ENCODE measurements at regions not wholly inside any gene's neighbourhood (a gene's known extent, or its start where the extent isn't known, plus 50 kb on each side); places are given as distances from the start of the nearest gene placed in this dataset.

GRCh38 chr9:90090997-90091396 is 486.2 kb downstream of the GADD45G start:
- H3K9me3 Mint-ChIP-seq (ENCODE audit: low read depth), result no peaks in the 10 kb centered on the region

DNA sequence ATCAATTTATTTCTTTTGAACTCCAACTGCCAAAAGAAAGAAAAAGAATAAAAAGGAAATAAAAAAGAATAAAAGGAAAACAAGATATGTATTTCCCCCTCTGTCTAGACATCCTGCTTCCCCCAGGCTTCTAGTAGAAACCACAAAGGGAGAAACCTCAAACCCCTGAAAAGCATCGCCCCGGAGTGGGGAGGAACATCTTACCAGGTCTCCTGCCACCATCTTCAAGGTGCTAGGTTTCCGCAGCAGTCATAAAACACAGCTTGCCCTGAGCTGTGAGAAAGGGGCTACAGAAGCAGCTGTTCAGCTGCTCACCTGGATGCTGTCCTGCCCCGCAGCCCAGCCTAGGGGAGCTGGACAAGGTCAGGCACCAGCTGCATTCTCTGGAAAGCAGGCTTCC is 487.7 kb downstream of the GADD45G start:
- Mint-ChIP-seq H3K27ac (no peak overlapping the region), H3K27me3 (peaks cover 32% of the 10 kb centered on the region), H3K9me3 (ENCODE audit: low read depth) (no peaks in the 10 kb centered on the region), H3K4me1 (ENCODE audit: low read depth) (peaks cover 4% of the 10 kb centered on the region), H3K36me3 (ENCODE audit: insufficient read depth) (no peaks in the 10 kb centered on the region), H3K4me3 (ENCODE audit: low read depth) (no peak overlapping the region)
- no peak for DNase-seq (ENCODE audit: low spot score, unreplicated experiment)
- no peak for TF ChIP-seq CTCF (IDR thresholded peaks at IDR 0.05; ENCODE audit: unreplicated experiment)

More at GRCh38 chr9:90090997-90091396, 486.2 kb downstream of the GADD45G start:
- Mint-ChIP-seq H3K36me3 (ENCODE audit: insufficient read depth) (no peaks in the 10 kb centered on the region), H3K4me3 (ENCODE audit: low read depth) (no peak overlapping the region), H3K27me3 (peaks cover 24% of the 10 kb centered on the region), H3K27ac (no peak overlapping the region), H3K4me1 (ENCODE audit: low read depth) (peaks cover 4% of the 10 kb centered on the region)
- TF ChIP-seq CTCF (IDR thresholded peaks at IDR 0.05; ENCODE audit: unreplicated experiment), result no peak
- DNase-seq (ENCODE audit: low spot score, unreplicated experiment), result no peak

GRCh38 chr9:90095682-90096081 is 490.9 kb downstream of the GADD45G start:
- peaks cover 4% of the 10 kb centered on the region for H3K4me1 Mint-ChIP-seq (ENCODE audit: low read depth)
- no peak overlapping the region for H3K27ac Mint-ChIP-seq
- no peaks in the 10 kb centered on the region for H3K9me3 Mint-ChIP-seq (ENCODE audit: low read depth)
- no peak for DNase-seq (ENCODE audit: low spot score, unreplicated experiment)
- peaks cover 26% of the 10 kb centered on the region for H3K27me3 Mint-ChIP-seq
- H3K4me3 Mint-ChIP-seq (ENCODE audit: low read depth), result no peak overlapping the region
- no peak for TF ChIP-seq CTCF (IDR thresholded peaks at IDR 0.05; ENCODE audit: unreplicated experiment)
- no peaks in the 10 kb centered on the region for H3K36me3 Mint-ChIP-seq (ENCODE audit: insufficient read depth)

DNA sequence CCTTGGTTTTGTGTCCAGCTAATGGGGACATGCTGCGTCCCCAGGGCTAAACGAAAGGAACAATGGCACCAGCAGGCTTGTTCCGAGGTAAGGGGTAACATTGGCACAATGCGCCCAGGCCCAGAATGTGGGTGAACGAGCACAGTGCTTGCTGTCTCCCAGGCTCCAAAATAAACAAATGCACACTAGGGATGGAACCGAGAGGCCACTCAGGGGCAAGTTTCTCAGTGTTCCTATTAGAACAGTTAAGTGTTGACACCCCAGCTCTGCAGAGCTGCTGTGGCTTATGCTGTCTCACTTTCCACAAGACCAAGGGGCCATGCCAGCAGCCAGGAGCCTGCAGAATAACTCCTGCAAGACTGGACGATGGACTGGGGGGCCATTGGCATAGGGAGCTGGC is 492.4 kb downstream of the GADD45G start:
- TF ChIP-seq CTCF (IDR thresholded peaks at IDR 0.05; ENCODE audit: unreplicated experiment), result no peak
- Mint-ChIP-seq H3K27me3 (peaks cover 26% of the 10 kb centered on the region), H3K9me3 (ENCODE audit: low read depth) (no peaks in the 10 kb centered on the region), H3K27ac (no peak overlapping the region), H3K36me3 (ENCODE audit: insufficient read depth) (no peaks in the 10 kb centered on the region), H3K4me1 (ENCODE audit: low read depth) (peaks cover 5% of the 10 kb centered on the region), H3K4me3 (ENCODE audit: low read depth) (no peak overlapping the region)
- no peak for DNase-seq (ENCODE audit: low spot score, unreplicated experiment)

GRCh38 chr9:90098408-90098807 is 493.6 kb downstream of the GADD45G start:
- TF ChIP-seq CTCF (IDR thresholded peaks at IDR 0.05; ENCODE audit: unreplicated experiment), result no peak
- DNase-seq (ENCODE audit: low spot score, unreplicated experiment), result no peak
- Mint-ChIP-seq H3K36me3 (ENCODE audit: insufficient read depth) (no peaks in the 10 kb centered on the region), H3K9me3 (ENCODE audit: low read depth) (no peaks in the 10 kb centered on the region), H3K27me3 (peaks cover 21% of the 10 kb centered on the region), H3K27ac (no peak overlapping the region), H3K4me3 (ENCODE audit: low read depth) (no peak overlapping the region), H3K4me1 (ENCODE audit: low read depth) (peaks cover 4% of the 10 kb centered on the region)
